ENCODE measurements at regions not wholly inside any gene's neighbourhood (a gene's known extent, or its start where the extent isn't known, plus 50 kb on each side); places are given as distances from the start of the nearest gene placed in this dataset.
"Not testable (repeated sequence)": the region's sequence is repeated elsewhere in the genome, so short reads cannot be mapped to it uniquely, and the experiment has no call there.

GRCh38 chr1:194755241-194755994 lies 1569.0 kb upstream of the B3GALT2 start:
- no peak for DNase-seq

- not testable (repeated sequence) for DNase-seq
These were observed 1552.4 kb upstream of the B3GALT2 start for GRCh38 chr1:194738843-194739242.

GRCh38 chr1:194734970-194735369 lies 1548.6 kb upstream of the B3GALT2 start:
- DNase-seq, result no peak

DNA sequence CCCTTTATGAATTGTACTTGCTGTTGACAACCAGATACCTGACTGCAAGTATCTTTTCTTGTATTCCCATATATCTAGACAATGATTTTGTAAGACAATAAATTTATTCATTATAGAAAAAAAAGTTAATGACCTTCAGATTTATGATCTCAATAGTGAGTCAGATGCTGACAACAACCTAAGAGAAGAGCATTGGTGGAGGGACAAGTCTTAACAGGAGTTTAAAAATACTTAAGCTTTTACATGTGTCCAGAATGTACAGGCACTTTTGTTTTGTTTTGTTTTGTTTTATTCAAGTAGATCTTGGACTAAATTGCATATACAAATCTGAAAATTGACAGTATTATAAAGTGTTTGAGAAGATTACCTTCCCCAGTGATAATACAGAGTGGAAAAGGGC lies 1544.6 kb upstream of the B3GALT2 start:
- no peak for DNase-seq

GRCh38 chr1:194730304-194730703 lies 1543.9 kb upstream of the B3GALT2 start:
- DNase-seq, result no peak

- DNase-seq, result no peak
These were observed 1536.7 kb upstream of the B3GALT2 start for GRCh38 chr1:194723067-194723466.

DNA sequence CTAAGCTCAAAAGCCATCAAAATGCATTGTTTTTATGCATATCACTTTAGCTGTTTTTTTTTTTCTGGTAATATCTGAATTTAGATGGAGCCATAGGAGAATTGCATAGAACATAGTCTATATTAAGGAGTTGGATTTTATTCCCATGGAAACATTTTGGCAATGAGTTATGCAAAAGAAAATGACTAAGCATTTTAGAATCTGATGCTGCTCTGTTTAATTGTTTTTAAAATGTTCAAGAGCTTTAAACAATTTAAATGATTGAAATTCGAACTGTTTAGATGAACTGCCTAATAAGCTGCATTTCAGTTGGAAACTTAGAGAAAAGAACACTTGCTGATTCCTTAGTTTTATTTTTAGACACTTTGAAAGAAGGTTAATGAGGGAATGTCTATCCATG lies 1531.5 kb upstream of the B3GALT2 start:
- no peak for DNase-seq

DNA sequence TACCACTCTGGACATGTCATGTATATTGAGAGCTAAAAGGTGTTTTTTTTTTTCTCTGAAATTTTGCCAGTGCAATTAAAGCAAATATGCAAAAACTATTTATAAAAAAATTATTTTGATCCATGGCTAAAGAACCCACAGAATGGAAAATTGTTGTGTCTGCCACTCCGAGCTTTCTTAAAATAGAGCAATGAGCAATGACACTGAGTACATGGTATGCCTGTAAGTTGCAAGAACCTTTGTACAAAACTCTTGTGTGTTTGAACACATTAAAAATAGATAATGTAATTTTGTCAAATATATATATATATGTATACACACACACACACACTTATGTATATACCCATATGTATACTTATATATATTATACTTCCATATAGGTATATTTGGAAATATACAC lies 1530.9 kb upstream of the B3GALT2 start:
- DNase-seq, result no peak

DNA sequence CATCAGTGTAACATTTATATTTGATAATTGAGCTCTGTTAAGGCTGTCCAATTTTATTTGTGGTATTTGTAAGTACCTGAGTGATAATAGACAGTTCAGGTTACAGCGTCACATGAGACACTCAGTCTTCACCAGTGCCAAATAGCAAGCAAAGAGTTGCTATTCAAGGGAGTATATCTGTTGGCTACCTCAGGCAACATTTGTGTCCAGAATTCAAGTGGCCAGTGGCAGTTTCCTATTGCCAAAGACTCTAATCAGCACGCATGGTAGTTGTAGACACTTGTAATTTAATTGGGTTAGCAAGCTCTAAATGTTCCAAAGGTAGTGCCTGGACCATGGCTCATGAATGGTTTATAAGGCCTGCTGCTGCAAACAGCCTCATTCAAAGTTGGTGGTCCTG lies 1524.3 kb upstream of the B3GALT2 start:
- DNase-seq, result no peak

DNA sequence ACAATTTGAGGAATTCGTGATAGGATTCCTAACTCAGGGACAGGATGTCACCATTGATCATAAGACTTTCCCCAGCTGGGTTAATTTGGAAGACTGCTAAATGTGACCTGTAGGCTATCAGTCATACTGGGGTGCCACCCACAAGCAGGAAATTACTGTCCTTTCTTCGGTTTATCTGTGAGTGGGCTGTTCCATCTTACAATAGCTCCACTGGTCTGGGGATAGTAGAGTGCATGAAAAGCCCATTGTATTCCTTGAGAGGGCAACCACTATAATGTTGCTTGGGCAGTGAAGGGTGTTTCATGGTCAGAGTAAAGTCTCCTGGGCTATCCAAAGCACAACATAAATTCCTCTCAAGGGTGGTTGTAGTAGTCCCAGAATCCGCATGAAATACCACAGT lies 1523.0 kb upstream of the B3GALT2 start:
- no peak for DNase-seq

- no peak for DNase-seq
These were observed 1520.7 kb upstream of the B3GALT2 start for GRCh38 chr1:194707074-194707473.

GRCh38 chr1:194705123-194705854 lies 1518.9 kb upstream of the B3GALT2 start:
- DNase-seq, result no peak

DNA sequence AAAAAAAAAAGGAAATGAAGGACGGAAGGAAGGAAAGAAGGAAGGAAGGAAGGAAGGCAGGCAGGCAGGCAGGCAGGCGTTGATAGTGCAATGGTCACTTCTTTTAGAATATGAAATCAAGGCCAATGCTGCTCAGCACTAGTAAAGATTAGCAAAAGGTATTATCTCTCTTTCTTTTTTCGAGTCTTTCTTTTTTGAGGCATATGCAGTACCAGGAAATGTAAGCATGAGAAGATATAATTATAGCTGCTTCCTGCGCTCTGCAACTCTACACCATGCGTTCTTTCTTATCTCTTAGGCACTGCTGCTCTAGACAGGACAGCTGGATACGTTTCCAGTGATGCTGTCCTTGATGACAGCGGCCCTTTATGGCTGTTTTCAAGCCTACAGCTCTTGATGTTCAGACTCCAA lies 1512.5 kb upstream of the B3GALT2 start:
- DNase-seq, result no peak

DNA sequence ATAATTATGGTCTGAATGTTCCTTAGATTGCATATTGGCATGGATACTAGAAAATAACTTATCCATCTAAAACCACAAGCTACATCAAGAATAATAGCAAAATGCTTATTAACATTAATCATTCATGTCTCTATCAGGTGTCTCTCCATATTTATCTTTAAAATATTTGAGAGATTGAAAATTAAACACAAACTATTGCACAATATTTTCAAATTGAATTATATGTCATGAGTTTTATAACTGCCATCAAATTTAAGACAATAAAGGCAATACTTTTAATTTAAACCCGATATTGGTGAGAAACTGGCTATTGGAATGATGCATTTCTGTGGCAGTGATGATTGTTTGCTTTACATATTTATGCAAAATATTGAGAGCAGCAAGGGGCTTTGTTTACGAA lies 1506.8 kb upstream of the B3GALT2 start:
- no peak for DNase-seq

DNA sequence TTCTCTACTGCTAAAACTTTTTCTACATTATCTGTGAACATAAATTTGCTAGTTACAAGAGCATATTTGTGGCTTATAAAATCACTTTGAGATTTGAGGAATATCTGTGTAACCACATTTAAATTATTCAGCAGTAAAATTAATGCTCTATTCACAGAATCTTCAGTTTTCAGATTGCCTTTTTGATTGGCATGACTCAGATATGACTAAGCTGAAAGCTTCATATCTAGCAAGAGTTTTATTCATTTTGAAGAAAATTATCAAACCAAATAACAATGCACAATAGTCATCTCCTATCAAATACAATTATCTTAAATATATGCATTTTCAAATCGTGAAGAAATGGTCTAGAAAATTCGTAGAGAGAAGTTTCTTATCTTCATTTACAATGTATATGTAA lies 1498.2 kb upstream of the B3GALT2 start:
- no peak for DNase-seq

GRCh38 chr1:194658090-194658439 lies 1471.7 kb upstream of the B3GALT2 start:
- no peak for DNase-seq

- no peak for DNase-seq
These were observed 1468.5 kb upstream of the B3GALT2 start for GRCh38 chr1:194654956-194655355.

- DNase-seq, result no peak
These were observed 1467.0 kb upstream of the B3GALT2 start for GRCh38 chr1:194653385-194653784.

DNA sequence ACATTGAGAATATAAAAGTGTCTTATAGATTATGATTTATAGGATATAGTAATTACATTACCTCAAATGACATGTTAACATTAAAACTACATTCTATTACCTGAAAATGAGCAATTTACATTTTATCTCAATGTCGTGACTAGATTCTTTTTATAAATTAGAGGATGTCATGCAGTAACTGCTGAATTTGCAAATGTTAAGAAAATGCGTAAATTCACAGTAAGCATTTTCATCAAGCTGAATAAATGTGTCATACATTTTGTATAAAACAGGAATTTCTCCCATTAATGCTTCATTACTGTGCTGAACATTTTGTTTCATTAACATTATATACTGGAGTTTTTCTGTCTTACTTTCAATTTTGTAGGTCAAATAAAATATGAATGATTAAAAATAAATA lies 1460.7 kb upstream of the B3GALT2 start:
- DNase-seq, result no peak

GRCh38 chr1:194644528-194644927 lies 1458.1 kb upstream of the B3GALT2 start:
- no peak for DNase-seq

- no peak for DNase-seq
These were observed 1453.9 kb upstream of the B3GALT2 start for GRCh38 chr1:194640322-194640721.

- no peak for DNase-seq
These were observed 1442.6 kb upstream of the B3GALT2 start for GRCh38 chr1:194629011-194629410.

DNA sequence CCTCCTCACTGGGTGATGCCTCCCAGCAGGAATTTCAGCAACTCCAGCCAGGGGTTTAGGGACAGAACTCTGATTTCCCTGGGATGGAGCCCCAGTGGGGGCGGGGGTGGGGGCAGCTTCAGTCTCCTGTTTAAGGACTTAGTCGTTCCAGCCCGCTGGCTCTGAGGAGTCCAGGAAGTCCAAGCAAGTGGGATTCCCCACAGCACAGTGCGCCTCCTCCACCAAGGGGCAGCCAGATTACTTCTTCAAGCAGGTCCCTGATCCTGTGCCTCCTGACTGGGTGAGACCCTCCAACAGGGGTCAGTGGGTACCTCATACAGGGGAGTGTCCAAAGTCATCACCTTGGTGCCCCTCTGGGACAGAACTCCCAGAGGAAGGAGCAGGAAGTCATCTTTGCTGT lies 1438.4 kb upstream of the B3GALT2 start:
- no peak for DNase-seq

DNA sequence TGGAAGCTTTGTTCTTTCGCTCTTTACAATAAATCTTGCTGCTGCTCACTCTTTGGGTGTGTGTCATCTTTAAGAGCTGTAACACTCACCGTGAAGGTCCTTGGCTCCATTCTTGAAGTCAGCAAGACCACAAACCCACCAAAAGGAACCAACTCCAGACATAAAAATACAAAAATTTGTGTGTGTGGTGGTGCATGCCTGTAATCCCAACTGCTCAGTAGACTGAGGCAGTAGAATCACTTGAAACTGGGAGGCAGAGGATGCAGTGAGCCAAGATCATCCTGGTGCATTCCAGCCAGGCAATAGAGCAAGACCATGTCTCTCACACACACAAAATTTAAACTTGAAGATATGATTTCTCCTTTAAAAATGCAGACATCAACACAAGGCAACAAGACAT lies 1431.7 kb upstream of the B3GALT2 start:
- no peak for DNase-seq

GRCh38 chr1:194617272-194617671 lies 1430.9 kb upstream of the B3GALT2 start:
- not testable (repeated sequence) for DNase-seq
